ENCODE measurements at regions not wholly inside any gene's neighbourhood (a gene's known extent, or its start where the extent isn't known, plus 50 kb on each side); places are given as distances from the start of the nearest gene placed in this dataset.

GRCh38 chr1:73654714-73655113, 543.3 kb downstream of the LRRIQ3 start:
- Mint-ChIP-seq H3K27me3 (ENCODE audit: low read depth) (no peaks in the 10 kb centered on the region), H3K36me3 (ENCODE audit: low read depth) (no peaks in the 10 kb centered on the region), H3K9me3 (no peaks in the 10 kb centered on the region), H3K4me3 (no peak overlapping the region), H3K4me1 (no peaks in the 10 kb centered on the region), H3K27ac (no peak overlapping the region)
- no peak for TF ChIP-seq CTCF (IDR thresholded peaks at IDR 0.05; ENCODE audit: unreplicated experiment in 3 of 3)

GRCh38 chr1:73644198-73644597, 553.8 kb downstream of the LRRIQ3 start:
- Mint-ChIP-seq H3K4me3 (no peak overlapping the region), H3K36me3 (ENCODE audit: low read depth) (no peaks in the 10 kb centered on the region), H3K4me1 (no peaks in the 10 kb centered on the region), H3K27ac (no peak overlapping the region), H3K27me3 (ENCODE audit: low read depth) (no peaks in the 10 kb centered on the region), H3K9me3 (no peaks in the 10 kb centered on the region)
- no peak for TF ChIP-seq CTCF (IDR thresholded peaks at IDR 0.05; ENCODE audit: unreplicated experiment in 3 of 3)

- H3K36me3 Mint-ChIP-seq (ENCODE audit: low read depth): no peaks in the 10 kb centered on the region
- H3K4me1 Mint-ChIP-seq: no peaks in the 10 kb centered on the region
- H3K4me3 Mint-ChIP-seq: no peak overlapping the region
- no peak overlapping the region for H3K27ac Mint-ChIP-seq
- H3K9me3 Mint-ChIP-seq: no peaks in the 10 kb centered on the region
- H3K27me3 Mint-ChIP-seq (ENCODE audit: low read depth): no peaks in the 10 kb centered on the region
- no peak for TF ChIP-seq CTCF (IDR thresholded peaks at IDR 0.05; ENCODE audit: unreplicated experiment in 3 of 3)
Measured at GRCh38 chr1:73639494-73639893, 558.5 kb downstream of the LRRIQ3 start.

- Mint-ChIP-seq H3K27me3 (ENCODE audit: low read depth) (no peaks in the 10 kb centered on the region), H3K27ac (no peak overlapping the region), H3K9me3 (no peaks in the 10 kb centered on the region), H3K4me3 (no peak overlapping the region), H3K4me1 (no peaks in the 10 kb centered on the region), H3K36me3 (ENCODE audit: low read depth) (no peaks in the 10 kb centered on the region)
- no peak for TF ChIP-seq CTCF (IDR thresholded peaks at IDR 0.05; ENCODE audit: unreplicated experiment in 3 of 3)
Measured at GRCh38 chr1:73637264-73637663, 560.7 kb downstream of the LRRIQ3 start.

- TF ChIP-seq CTCF (IDR thresholded peaks at IDR 0.05; ENCODE audit: unreplicated experiment in 3 of 3): no peak
- H3K4me1 Mint-ChIP-seq: no peaks in the 10 kb centered on the region
- H3K9me3 Mint-ChIP-seq: no peaks in the 10 kb centered on the region
- no peak overlapping the region for H3K27ac Mint-ChIP-seq
- H3K4me3 Mint-ChIP-seq: no peak overlapping the region
- H3K27me3 Mint-ChIP-seq (ENCODE audit: low read depth): no peaks in the 10 kb centered on the region
- no peaks in the 10 kb centered on the region for H3K36me3 Mint-ChIP-seq (ENCODE audit: low read depth)
Measured at GRCh38 chr1:73635021-73635420, 563.0 kb downstream of the LRRIQ3 start.

GRCh38 chr1:73627723-73628122, 570.3 kb downstream of the LRRIQ3 start:
- H3K36me3 Mint-ChIP-seq (ENCODE audit: low read depth): no peaks in the 10 kb centered on the region
- H3K9me3 Mint-ChIP-seq: peaks cover 2% of the 10 kb centered on the region
- TF ChIP-seq CTCF (IDR thresholded peaks at IDR 0.05; ENCODE audit: unreplicated experiment in 3 of 3): no peak
- H3K4me3 Mint-ChIP-seq: no peak overlapping the region
- no peak overlapping the region for H3K27ac Mint-ChIP-seq
- H3K4me1 Mint-ChIP-seq: no peaks in the 10 kb centered on the region
- H3K27me3 Mint-ChIP-seq (ENCODE audit: low read depth): no peaks in the 10 kb centered on the region

Measured in nephron (organoid).